GM19452 (cell line): ENCODE measurements at regions not wholly inside any gene's neighbourhood (a gene's known extent, or its start where the extent isn't known, plus 50 kb on each side); places are given as distances from the start of the nearest gene placed in this dataset.

Experiments used
- ATAC-seq: cut with Tn5 transposase; IDR thresholded peaks from one replicate; pipeline ENCODE4 v1.9.1; 2021; ENCODE audit not compliant: unreplicated experiment

DNA sequence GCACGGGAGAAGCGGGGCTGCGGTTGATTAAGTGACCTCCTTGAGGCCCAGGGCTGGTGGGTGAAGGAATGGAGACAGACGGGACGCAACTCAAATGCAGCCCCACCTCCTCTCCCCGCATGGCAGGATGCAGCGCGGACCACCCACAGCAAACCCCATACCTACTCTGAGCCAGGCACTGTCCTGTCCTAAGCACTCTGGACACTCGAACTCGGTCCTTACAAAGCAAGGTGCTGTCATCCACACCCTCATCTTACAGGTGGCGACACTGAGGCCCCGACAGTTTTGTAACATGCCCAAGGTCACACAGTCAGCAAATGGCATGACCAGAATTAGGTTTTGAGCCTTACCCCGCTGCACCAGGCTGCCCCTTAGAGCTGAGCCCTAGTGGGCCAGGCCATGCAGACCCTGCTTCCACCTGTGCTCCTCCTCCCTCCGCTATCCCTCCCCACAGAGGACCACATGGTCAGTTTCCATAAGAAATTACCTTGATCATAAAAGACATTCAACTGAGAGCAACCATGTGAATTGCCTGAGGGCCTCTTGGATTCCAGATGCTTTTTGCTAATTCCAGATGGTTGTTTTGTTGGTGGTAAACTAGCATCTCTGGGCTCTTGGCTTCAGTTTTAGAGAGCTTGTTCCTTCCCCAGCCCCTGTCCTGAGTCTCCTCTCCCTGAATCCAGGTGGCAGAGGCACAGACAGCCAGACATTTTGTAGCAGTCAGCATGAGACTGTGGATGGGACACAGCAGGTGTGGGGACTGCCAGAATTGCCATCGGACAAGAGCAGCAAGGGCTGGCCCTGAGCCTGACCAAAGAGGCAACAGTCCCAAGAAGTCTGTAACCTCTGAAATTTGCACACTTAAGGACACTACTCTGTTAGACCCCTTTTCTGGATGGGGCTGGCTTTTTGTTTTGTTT is 171.9 kb upstream of the PMEPA1 start:
- ATAC-seq, result no peak

DNA sequence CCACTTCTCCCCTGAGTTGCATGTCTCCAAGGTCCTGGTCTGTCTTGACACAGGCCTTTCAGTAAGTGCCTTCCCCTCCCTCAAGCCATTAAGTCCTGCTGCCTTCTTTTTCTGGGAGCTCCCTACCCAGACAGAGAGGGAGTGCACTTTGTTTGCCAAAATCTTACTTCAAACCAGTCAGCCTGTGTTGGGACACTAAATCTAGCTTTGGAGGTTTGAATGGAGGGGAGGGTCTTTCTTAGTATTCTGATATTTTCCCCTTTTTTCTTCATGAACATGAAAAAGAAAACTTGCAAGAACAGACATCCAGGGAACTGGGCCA is 170.7 kb upstream of the PMEPA1 start:
- ATAC-seq, result no peak

DNA sequence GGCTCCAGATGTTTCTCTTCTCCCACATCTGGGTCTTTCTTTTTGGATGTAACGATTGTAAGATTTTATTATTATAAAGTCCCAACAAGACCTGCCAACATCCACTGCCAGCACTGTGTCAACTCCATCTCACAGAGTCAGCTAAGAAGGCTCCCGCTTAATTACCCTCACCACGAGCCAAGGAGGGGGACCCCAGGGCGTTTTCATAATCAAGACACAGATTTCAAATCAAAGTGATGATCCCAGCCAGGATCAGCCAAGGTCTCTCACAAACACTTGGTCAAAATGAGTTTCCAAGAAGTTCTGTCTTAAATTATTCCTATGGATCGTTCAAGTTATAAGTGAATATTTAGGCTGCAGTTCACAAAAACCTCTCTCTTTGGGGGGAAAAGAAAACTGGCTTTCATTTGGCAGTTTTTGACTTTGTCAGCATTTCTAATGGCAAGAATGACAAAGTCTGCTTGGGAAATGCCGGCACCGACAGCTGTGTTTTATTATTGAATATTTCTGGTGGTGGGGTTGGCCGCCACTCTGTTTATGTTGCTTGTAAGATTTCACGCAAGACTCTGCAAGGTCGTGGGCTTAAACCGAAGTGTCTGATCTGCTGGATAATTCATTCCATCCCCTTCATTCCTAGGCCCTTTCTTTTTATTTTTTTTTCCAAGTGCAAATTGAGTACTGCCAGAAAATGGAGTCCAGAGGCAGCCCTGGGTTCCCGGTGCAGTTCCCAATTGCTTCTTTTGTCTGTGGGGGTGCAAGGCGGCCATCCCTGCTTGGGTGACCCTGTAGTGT is 170.2 kb upstream of the PMEPA1 start:
- ATAC-seq, result no peak

DNA sequence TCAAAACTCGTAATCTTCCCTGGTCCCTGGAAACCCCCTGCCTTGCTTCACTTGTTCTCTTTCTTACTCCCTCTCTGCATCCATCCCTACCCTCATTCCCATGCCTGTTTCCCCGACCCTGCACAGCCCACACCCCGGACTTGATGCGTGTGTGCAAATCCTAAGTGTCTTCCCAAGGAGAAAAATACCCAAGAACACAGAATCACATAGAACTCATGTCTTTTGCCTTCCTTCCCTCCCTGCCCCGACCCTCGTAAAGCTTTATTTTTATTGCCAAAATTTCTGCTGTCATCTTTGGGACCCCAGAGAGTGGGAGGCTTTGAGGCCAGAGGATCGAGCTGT is 169.6 kb upstream of the PMEPA1 start:
- ATAC-seq, result no peak

DNA sequence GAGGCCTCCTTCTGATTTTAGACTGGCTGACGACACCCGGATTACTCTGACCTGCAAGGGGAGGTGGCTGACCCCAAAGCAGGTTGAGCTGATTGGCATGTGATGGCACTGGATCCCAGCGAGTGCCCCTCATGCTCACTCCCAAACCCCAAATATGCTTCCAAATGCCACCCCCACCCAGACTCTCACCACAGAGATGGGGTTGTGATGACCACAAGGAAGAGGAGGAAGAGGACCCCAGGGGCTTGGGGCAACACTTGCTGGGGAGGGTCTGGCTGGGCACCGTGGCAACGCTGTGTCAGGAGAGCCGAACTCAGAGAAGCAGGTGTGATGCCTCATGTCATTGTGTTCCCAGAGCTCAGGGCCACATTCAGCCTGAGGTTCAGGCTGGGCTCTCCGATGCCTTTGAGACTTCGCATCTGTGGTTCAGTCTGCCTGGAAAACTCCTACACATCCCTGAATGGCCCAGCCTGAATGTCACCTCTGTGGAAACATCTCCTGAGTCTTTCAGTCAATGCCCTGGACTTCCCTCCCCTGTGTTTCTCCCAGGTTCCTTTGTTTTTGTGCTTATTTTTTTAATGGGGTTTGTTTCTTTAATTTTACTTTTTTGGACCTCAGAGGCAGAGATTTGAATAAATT is 169.1 kb upstream of the PMEPA1 start:
- ATAC-seq, result no peak

DNA sequence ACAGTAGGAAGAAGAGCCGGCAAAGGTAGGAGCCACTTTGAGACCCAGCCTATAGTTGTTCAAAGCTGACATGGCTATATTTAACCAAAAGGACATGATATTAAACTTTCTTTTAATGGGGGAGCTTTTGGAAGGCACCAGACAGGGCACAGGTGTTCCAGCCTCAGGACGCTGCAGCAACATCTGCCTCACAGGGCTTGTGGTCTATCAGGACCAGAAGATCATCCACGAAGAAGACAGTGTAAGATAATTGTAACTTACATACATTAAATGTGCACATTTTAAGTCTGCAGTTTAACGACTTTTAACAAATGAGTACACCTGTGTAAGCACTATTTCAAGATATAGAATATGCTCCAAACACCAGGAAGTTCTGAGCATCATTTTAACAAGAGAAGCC is 168.2 kb upstream of the PMEPA1 start:
- ATAC-seq, result no peak

DNA sequence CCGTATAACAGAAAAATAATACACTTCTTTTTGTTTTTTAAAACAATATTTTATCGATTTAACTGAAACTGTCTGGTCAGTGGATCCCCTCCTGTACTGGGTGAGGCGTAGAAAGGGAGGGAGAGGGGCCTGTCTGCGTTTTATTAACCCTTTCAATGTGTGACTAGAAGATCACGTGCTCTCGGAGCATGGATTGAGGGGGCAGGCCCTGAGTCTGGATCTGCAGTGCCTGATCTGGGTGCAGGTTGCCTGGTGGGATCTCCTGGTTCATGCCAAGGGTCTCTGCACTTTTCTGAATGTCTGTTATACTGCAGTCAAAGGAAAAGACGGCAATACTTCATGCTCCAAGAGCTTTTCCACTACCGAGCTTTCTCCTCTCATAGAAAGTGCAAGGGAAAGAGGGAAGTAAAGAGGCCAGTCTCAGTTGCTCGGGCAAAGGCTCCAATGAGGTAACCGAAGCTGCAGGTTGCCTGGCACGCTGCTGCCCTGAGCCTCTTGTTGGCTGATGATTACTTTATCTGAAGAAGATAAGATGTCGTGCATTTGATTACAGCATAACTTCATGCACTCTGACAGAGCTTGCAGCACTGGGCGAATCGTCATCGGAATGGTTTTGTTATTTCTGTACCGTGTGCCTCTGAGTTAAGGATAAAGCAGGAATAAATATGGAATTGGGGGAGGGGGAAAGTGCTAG is 167.5 kb upstream of the PMEPA1 start:
- no peak for ATAC-seq

DNA sequence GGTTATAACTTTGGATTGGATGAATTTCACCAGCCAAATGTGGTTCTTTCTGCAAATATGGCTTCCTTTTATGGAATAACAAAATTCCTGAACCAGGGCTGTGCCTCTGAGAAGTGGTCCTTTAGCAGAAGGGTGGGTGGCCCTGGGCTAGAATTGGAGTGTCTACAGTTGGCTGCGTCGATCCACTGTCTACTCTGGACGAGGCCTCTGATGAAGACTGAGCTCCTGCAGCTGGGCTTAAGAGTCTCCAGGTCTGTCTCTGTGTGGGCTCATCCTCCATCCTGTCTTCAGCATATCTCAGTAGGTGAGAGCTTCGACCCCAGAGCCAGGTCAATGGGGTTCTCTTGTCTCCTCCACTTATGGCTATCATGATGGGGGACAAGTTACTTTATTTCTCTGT is 166.3 kb upstream of the PMEPA1 start:
- ATAC-seq, result no peak

DNA sequence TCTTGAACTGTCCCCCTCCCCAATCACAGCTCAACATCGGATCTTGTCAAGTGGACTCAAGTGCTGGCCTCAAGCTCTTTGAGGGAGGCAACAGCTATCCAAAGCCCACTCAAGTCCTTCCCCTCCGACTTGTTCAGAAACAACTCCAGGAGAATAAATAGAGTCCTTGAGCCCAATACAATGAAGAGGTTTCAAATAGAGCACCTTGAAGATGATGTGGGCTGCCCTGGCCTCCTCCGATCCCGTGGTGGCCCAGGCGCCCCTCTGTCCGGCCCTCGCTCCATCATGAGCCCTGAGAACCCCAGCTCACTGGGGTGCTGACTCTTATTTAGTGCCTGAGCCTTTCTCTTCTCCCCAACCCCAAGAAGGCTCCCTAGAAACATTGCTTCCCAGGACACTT is 164.3 kb upstream of the PMEPA1 start:
- no peak for ATAC-seq

DNA sequence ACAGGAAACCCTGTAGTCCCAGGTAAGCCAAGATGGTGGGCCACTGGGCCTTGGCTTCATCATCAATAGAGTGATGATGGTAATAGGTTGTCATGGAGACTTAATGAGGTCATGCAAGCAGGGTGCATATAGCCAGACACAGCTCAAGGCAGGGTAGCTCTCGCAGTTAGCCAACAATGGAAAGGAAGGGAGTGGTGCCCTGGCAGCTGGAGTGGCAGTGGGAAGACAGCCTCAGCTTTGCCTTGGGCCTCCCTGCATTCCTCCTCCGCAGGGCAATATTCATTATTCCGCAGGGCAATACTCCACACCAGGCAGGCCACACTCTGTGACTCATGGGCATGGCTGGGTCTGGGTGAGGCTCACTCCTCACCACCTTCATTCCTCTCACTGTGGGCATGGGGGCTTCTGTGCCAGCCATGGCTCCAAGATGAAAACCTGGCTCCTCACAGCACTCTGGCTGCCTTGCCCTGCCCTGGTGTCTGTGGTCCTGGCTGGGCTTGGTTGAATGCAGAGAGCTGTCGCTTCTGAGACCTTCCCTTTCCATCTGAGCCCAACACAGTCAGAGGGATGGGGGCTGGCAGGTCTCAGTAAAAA is 163.1 kb upstream of the PMEPA1 start:
- no peak for ATAC-seq

DNA sequence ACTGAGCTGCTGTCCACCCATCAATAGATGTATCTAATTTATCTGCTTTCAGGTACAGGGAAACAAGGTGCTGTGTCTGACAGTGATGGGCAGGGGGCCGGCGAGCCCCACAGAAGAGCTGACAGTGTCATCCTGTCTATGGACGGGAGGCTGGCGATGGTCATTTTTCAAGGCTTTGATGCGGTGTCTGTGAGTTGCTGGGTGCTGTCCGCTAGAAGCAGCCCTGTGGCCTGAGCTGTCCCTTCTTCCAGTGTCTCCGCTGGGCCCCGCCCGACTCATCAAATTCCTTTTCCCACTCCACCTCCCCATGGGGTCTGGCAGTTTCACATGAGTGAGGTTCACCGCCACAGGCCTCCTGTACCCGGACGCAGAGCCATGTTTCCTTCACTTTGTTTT is 161.4 kb upstream of the PMEPA1 start:
- ATAC-seq, result no peak

DNA sequence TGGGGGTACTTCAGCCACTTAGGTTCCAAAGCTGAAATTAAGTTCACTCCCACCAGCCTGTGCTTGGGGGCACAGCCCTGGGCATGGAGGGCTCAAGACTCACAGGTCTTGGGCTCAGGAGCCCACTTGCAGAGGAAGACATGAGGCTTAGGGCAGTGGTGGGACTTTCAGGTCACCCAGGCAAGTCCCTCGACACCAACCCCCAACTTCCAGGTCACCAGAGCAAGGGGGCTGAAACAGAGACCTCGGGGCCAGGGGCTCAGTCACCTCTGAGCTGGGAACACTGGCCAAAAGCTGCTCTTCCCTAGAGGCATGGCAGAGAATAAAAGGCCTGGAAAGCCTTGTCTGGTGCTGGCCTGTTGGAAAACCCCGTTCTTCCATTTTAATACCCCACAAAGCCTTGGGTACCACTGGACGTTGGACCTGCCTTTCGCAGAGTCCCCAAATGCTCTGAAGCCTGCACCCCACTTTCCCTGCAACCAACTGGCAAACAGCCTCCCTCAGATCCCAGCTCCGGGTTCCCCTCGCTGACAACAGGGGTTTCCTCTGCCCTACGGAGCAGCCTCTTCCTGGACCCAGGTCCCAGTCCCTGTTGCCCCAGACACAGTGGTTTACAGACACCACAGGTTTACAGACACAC is 160.9 kb upstream of the PMEPA1 start:
- ATAC-seq, result no peak

DNA sequence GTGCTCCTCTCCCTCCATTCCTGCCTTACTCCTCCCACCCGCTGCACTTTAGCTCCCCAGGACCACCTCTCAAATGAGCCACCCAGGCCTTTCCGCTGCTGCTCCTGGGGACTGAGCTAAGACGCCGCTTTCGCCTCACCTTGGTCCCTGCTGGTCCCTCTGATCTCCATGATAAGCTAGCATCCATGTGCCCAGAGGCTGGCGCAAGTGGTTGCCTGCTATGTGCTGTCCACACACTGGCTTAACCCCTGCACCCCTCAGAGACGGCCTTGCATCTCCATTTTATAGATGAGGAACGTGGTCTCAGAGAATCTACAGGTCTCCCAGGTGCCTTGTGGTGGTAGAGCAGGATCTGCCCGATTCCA is 160.1 kb upstream of the PMEPA1 start:
- ATAC-seq, result no peak

DNA sequence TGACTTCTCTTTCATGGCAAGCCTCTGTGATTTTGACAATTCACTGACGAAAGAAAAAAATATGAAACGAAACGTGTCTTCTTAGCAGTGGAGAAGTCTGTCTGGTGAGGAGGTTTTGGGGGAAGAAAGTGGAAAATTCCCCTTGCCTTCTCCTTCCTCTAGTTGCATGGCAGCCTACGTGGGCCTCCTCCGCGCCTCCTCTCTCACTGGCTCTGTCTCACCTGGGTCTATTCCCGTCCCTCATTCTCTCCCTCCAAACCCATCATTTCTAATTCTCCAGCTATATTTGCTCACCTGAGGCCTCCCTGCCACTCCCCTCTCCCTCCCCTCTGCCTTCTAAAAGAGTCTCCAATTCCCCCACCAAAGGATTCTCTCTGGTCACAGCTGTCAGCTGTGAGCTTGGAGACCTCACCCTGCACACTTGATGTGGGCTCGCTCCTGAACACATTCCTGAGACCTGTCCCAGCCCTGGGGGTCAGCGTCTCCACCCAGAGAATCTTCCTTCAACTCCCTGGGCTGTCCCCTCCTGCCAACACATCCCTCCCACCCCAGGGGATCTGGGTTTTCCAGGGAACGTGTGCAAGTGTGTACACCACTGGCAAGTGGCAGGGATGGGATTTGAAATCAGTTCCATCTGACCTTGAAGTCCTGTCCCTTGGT is 159.6 kb upstream of the PMEPA1 start:
- no peak for ATAC-seq

DNA sequence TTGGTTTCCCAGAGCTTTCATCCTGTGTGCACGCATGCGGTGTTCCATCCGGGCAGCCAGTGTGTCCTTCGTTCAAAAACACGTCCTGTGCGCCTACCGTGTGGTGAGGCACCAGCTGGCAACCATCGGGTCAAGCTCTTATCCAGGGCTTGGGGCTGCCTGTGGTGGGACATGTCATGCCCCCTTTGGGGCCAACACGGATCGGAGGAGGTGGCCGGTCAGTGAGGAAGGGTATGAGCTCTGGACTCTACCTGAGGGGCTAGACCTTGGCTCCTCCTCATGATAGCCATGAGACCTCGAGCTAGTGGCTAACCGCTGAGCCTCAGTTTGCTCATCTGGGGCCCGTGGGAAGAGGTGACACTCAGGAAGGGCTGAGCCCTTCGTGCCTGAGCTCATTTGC is 158.5 kb upstream of the PMEPA1 start:
- ATAC-seq, result no peak

DNA sequence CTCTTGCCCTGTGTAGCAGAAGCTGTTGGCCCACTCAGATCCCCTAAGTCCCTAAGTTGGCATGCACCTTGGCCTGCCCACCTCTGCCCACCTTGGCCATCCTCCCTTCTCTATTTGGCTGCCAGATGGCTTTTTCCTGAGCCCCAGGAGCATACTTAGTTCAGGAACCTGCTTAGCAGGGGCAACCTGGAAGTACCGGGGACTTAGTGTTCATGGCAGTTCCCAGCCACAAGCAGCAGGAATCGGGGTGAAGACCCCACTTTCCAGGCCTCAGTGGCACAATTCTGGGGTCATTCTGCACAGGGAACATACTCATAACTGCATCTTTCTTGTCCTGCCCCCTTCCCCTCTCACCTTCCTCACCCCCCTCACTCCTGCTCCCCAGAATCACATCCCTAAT is 158.0 kb upstream of the PMEPA1 start:
- no peak for ATAC-seq

DNA sequence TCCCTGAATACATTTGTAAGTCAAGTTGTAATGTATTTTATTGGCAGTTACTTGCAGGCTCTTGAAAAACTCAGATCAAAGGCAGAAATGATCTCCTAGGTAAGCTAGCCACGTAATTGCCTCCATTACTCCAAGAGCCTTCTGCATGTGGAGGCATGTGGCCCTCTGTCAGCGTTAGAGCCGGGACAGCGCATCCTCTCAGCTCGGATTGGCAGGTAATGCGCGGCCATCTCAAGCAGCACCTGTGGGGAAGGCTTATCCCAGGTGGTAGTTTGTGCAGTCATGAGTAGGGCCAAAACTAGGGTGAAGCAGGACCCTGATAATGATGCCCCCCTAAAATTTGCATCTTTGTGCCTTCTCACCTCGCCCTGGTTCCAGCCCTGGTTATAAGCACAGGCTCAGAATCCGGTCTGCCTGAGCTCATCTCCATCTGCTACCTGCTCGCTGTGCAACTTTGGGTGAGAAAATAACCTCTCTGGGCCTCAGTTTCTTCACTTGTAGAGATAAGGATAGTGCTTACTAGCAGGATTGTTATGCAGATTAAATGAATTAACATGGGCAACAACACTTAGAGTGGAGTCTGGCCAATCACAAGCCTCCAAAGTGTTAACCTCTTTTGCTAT is 157.5 kb upstream of the PMEPA1 start:
- no peak for ATAC-seq

DNA sequence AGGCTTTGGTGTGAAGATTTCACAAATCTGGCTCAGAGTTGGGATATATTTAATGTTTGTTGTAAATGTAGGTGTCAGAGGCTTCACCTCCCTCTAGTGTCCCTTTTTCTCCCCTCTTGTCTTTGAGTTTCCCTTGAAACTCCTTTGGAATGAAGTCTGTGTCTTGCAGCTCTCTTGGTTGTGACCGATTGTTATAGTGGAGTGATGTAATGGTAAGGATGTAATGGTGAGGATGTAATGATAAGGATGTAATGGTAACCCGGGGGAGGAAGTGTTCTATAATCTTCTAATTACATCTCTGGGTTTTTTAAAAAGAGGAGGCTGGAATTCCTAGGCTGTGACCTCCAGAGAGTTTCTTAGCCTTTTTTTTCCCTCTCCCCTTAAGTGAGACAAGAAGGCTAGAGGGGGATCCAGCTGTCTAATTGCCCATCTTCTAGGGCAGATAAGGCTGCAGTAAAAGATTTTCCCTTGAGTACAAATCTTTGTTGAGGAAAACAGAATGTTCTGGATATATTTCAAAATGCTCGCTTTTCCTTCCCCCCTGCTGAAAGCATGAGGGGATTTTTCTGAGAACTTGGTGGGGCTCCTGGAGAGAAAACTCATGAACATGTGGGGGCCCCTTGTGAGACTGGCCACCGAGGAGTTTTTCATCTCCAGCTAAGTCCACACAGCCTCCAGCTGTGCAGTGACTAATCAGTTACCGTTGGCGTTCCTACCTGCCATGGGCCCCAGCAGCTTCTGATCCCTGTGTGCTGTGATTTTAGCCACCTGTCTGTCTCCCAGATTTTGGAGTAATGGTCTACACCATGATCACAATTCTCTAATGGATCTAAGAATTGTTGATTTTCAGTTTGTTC is 156.7 kb upstream of the PMEPA1 start:
- no peak for ATAC-seq

DNA sequence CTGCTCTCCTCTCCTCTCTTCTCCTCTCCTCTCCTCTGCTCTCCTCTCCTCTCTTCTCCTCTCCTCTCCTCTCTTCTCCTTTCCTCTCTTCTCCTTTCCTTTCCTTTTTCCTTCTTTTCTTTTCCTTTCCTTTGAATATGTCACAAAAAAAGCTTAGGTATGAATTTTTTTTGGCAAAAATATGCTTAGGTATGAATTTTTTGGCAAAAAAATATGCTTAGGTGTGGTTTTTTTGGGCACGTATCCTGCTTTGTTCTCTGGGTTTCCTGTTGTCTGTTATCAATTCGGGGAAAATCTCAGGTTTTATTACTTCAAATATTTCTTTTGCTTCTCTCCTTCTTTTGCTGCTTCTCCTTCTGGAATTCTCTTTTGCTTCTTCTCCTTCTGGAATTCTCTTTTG is 155.5 kb upstream of the PMEPA1 start:
- no peak for ATAC-seq
